PC-3 (cell line): ENCODE measurements at regions not wholly inside any gene's neighbourhood (a gene's known extent, or its start where the extent isn't known, plus 50 kb on each side); places are given as distances from the start of the nearest gene placed in this dataset.

ENCODE experiments used
- EZH2 ChIP-seq: fragments of 300-600 bp; sonication (generic); IDR thresholded peaks from one replicate; pipeline ENCODE4 v1.6.1; 2017; ENCODE audit warnings: antibody characterized with exemption, mild to moderate bottlenecking, low read length; ENCODE audit not compliant: unreplicated experiment
- EZH2phosphoT487 ChIP-seq: fragments of 300-600 bp; sonication (generic); IDR thresholded peaks from 2 replicates; pipeline ENCODE4 v1.6.1; 2018; ENCODE audit warnings: mild to moderate bottlenecking, antibody characterized with exemption, low read length, borderline replicate concordance
- TF ChIP-seq, protein P1 (sequence below): fragments of 300-600 bp; sonication (generic); conservative IDR thresholded peaks from 2 replicates; pipeline ENCODE4 v1.5.1; 2017; ENCODE audit warnings: antibody characterized with exemption, low read depth, mild to moderate bottlenecking, low read length

DNA sequence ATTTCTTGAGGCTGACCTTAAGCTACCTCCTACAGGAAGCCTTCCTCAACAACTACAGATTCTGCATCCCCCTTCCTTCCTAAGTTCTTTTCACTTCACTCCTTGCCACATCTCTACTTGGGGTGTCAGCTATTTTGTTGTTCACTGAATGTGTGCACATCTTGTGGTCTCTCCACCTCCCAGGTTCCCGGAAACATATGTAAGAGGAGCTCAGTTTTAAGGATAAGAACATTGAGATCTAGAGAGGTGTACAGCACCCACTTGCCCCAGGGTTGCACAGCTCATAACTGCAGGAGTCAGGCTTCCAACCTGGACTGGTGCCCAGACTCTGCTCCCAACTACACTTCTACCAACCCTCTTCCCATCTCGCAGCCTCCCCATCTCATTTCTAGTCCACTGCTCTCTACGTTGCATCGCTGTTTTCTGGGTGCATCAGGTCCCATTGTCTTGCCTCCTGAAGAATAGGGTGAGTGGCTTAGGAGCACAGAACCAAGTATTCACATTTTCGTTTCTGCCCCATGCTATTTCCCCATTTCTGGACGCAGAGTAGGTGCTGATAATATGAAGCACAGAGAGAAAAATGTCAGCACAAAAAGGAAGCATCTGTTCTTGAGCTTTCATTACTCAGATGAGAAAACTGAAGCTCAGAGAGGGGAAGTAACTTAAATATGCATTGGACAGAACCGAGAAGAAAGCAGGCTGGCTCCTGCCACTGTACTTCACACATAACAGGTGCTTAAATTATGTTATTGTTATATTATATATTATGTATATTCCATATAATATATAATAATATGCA lies 292.0 kb upstream of the CCL2 start:
- TF ChIP-seq, protein P1, sequence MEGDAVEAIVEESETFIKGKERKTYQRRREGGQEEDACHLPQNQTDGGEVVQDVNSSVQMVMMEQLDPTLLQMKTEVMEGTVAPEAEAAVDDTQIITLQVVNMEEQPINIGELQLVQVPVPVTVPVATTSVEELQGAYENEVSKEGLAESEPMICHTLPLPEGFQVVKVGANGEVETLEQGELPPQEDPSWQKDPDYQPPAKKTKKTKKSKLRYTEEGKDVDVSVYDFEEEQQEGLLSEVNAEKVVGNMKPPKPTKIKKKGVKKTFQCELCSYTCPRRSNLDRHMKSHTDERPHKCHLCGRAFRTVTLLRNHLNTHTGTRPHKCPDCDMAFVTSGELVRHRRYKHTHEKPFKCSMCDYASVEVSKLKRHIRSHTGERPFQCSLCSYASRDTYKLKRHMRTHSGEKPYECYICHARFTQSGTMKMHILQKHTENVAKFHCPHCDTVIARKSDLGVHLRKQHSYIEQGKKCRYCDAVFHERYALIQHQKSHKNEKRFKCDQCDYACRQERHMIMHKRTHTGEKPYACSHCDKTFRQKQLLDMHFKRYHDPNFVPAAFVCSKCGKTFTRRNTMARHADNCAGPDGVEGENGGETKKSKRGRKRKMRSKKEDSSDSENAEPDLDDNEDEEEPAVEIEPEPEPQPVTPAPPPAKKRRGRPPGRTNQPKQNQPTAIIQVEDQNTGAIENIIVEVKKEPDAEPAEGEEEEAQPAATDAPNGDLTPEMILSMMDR, result no peak
- TF ChIP-seq EZH2, result no peak
- no peak for TF ChIP-seq EZH2phosphoT487
